Colonic mucosa (tissue), 4 donors: ENCODE measurements at regions not wholly inside any gene's neighbourhood (a gene's known extent, or its start where the extent isn't known, plus 50 kb on each side); places are given as distances from the start of the nearest gene placed in this dataset.

Experiments
- DNase-seq: peaks from one replicate; pipeline ENCODE4 v3.0.0-alpha.2; 2020
- H3K27ac ChIP-seq: fragments of 200-600 bp; one replicate; pipeline ENCODE4 v1.8.0; 2021
- H3K27me3 ChIP-seq: fragments of 200-600 bp; one replicate; pipeline ENCODE4 v1.8.0; 2021
- H3K36me3 ChIP-seq: fragments of 200-600 bp; one replicate; pipeline ENCODE4 v1.8.0; 2021
- H3K4me1 ChIP-seq: fragments of 200-600 bp; one replicate; pipeline ENCODE4 v1.8.0; 2021; ENCODE audit warnings: mild to moderate bottlenecking
- H3K4me3 ChIP-seq: fragments of 200-600 bp; one replicate; pipeline ENCODE4 v1.8.0; 2021
- H3K9ac ChIP-seq, 2 donors: one replicate each; pipeline ENCODE4 v1.7.0; 2013; ENCODE audit warnings: control low read depth in 2 of 2, low read depth in 2 of 2, low read length in 2 of 2
- H3K9me3 ChIP-seq: fragments of 200-600 bp; one replicate; pipeline ENCODE4 v1.8.0; 2021
- CTCF ChIP-seq: fragments of 200-600 bp; IDR thresholded peaks from one replicate; pipeline ENCODE4 v1.8.0; 2022; ENCODE audit warnings: antibody characterized with exemption, mild to moderate bottlenecking
- intact Hi-C: fragments of 100-400 bp; cut with DNase I; formaldehyde crosslinking; loops from one replicate; pipeline ENCODE4 v1.14.1; 2022
- donor health status: healthy.
- donor health status: DM: no; HTN: no; CAD: no.
- donor health status: DM: no; HTN: no; CAD: no.

GRCh38 chr2:122539311-122539710 lies 783.9 kb downstream of the TSN start:
- H3K9ac ChIP-seq = no peak overlapping the region
- no peaks in the 10 kb centered on the region for H3K27me3 ChIP-seq
- no peak for DNase-seq
- H3K4me1 ChIP-seq = no peaks in the 10 kb centered on the region
- no peak overlapping the region for H3K4me3 ChIP-seq
- intact Hi-C loops = no loop called here
- H3K9me3 ChIP-seq = no peaks in the 10 kb centered on the region
- no peak for TF ChIP-seq CTCF
- H3K36me3 ChIP-seq = no peaks in the 10 kb centered on the region
- no peak overlapping the region for H3K27ac ChIP-seq

GRCh38 chr2:122539920-122540319 lies 784.5 kb downstream of the TSN start:
- no peak overlapping the region for H3K4me3 ChIP-seq
- H3K27ac ChIP-seq = no peak overlapping the region
- DNase-seq = no peak
- H3K9me3 ChIP-seq = no peaks in the 10 kb centered on the region
- TF ChIP-seq CTCF = no peak
- no peaks in the 10 kb centered on the region for H3K27me3 ChIP-seq
- intact Hi-C loops = no loop called here
- no peaks in the 10 kb centered on the region for H3K36me3 ChIP-seq
- H3K9ac ChIP-seq = no peak overlapping the region
- no peaks in the 10 kb centered on the region for H3K4me1 ChIP-seq

- H3K9me3 ChIP-seq = no peaks in the 10 kb centered on the region
- no peak for TF ChIP-seq CTCF
- no peak overlapping the region for H3K27ac ChIP-seq
- no peaks in the 10 kb centered on the region for H3K27me3 ChIP-seq
- no peaks in the 10 kb centered on the region for H3K36me3 ChIP-seq
- intact Hi-C loops = no loop called here
- DNase-seq = no peak
- no peak overlapping the region for H3K4me3 ChIP-seq
- H3K4me1 ChIP-seq = no peaks in the 10 kb centered on the region
- H3K9ac ChIP-seq = no peak overlapping the region
Measured at GRCh38 chr2:122542236-122542635, 786.8 kb downstream of the TSN start.

- no peaks in the 10 kb centered on the region for H3K27me3 ChIP-seq
- intact Hi-C loops = no loop called here
- no peaks in the 10 kb centered on the region for H3K4me1 ChIP-seq
- no peak for TF ChIP-seq CTCF
- no peaks in the 10 kb centered on the region for H3K9me3 ChIP-seq
- DNase-seq = no peak
- no peak overlapping the region for H3K9ac ChIP-seq
- H3K27ac ChIP-seq = no peak overlapping the region
- no peaks in the 10 kb centered on the region for H3K36me3 ChIP-seq
- no peak overlapping the region for H3K4me3 ChIP-seq
Measured at GRCh38 chr2:122542646-122543045, 787.2 kb downstream of the TSN start.

GRCh38 chr2:122543815-122544214 lies 788.4 kb downstream of the TSN start:
- H3K4me1 ChIP-seq = no peaks in the 10 kb centered on the region
- H3K27ac ChIP-seq = no peak overlapping the region
- no peak overlapping the region for H3K9ac ChIP-seq
- H3K9me3 ChIP-seq = no peaks in the 10 kb centered on the region
- H3K4me3 ChIP-seq = no peak overlapping the region
- intact Hi-C loops = no loop called here
- no peak for DNase-seq
- TF ChIP-seq CTCF = no peak
- no peaks in the 10 kb centered on the region for H3K27me3 ChIP-seq
- H3K36me3 ChIP-seq = no peaks in the 10 kb centered on the region

GRCh38 chr2:122545821-122546220 lies 790.4 kb downstream of the TSN start:
- intact Hi-C loops = no loop called here
- no peaks in the 10 kb centered on the region for H3K27me3 ChIP-seq
- H3K4me1 ChIP-seq = no peaks in the 10 kb centered on the region
- no peaks in the 10 kb centered on the region for H3K9me3 ChIP-seq
- no peak for TF ChIP-seq CTCF
- H3K9ac ChIP-seq = no peak overlapping the region
- no peak overlapping the region for H3K27ac ChIP-seq
- DNase-seq = no peak
- H3K36me3 ChIP-seq = no peaks in the 10 kb centered on the region
- H3K4me3 ChIP-seq = no peak overlapping the region
